Suprapubic skin (tissue), 4 donors: ENCODE measurements at regions not wholly inside any gene's neighbourhood (a gene's known extent, or its start where the extent isn't known, plus 50 kb on each side); places are given as distances from the start of the nearest gene placed in this dataset.

Experiments
- DNase-seq, 2 donors: peaks; one replicate each; pipeline ENCODE4 v3.0.0-alpha.2; 2019; ENCODE audit warnings: low spot score in 2 of 2
- H3K27ac ChIP-seq: fragments of 200-600 bp; sonication (generic); one replicate; pipeline ENCODE4 v1.5.1; 2019
- H3K27me3 ChIP-seq: fragments of 200-600 bp; sonication (generic); one replicate; pipeline ENCODE4 v1.5.1; 2019
- H3K36me3 ChIP-seq: fragments of 200-600 bp; sonication (generic); one replicate; pipeline ENCODE4 v1.5.1; 2019
- H3K4me1 ChIP-seq: fragments of 200-600 bp; sonication (generic); one replicate; pipeline ENCODE4 v1.5.1; 2019
- H3K4me3 ChIP-seq: fragments of 200-600 bp; sonication (generic); one replicate; pipeline ENCODE4 v1.5.1; 2019; ENCODE audit warnings: mild to moderate bottlenecking
- H3K9me3 ChIP-seq: fragments of 200-600 bp; sonication (generic); one replicate; pipeline ENCODE4 v1.5.1; 2019
- EP300 ChIP-seq: sonication (generic); formaldehyde crosslinking; IDR thresholded peaks from one replicate; pipeline ENCODE4 v1.6.1; 2017; ENCODE audit warnings: antibody characterized with exemption
- POLR2A ChIP-seq, 2 donors: fragments of 450-650 bp; IDR thresholded peaks; one replicate each; pipeline ENCODE4 v1.6.1; 2017; ENCODE audit warnings: antibody characterized with exemption in 2 of 2, mild to moderate bottlenecking in 2 of 2, moderate library complexity in 2 of 2
- POLR2AphosphoS5 ChIP-seq, 3 donors: sonication (generic); formaldehyde crosslinking; IDR thresholded peaks; one replicate each; pipeline ENCODE4 v1.6.1; 2017; ENCODE audit warnings: antibody characterized with exemption in 3 of 3
- WGBS: methylation state at CpG from one replicate; pipeline ENCODE4 v1.1.5; 2018; 5-methylcytosine and 5-hydroxymethylcytosine counted together
- TF ChIP-seq, protein P1 (sequence below), 2 donors: fragments of 200-600 bp in 1 of 2; fragments of 450-650 bp in 1 of 2; sonication (generic) in 1 of 2; IDR thresholded peaks; one replicate each; pipeline ENCODE4 v1.5.1; 2016 to 2019; ENCODE audit warnings: antibody characterized with exemption in 2 of 2, mild to moderate bottlenecking in 1 of 2, moderate library complexity in 1 of 2

- H3K27me3 ChIP-seq: no peaks in the 10 kb centered on the region
- no peaks in the 10 kb centered on the region for H3K4me1 ChIP-seq
- DNase-seq: no peak
- no peaks in the 10 kb centered on the region for H3K9me3 ChIP-seq
- 90% methylated on average over 4 of the region's 4 CpGs for WGBS
- H3K36me3 ChIP-seq: no peaks in the 10 kb centered on the region
- H3K27ac ChIP-seq: no peak overlapping the region
- TF ChIP-seq POLR2A (IDR thresholded peaks at IDR 0.05) (no peak), POLR2AphosphoS5 (IDR thresholded peaks at IDR 0.05) (no peak), EP300 (no peak)
- TF ChIP-seq, protein P1, sequence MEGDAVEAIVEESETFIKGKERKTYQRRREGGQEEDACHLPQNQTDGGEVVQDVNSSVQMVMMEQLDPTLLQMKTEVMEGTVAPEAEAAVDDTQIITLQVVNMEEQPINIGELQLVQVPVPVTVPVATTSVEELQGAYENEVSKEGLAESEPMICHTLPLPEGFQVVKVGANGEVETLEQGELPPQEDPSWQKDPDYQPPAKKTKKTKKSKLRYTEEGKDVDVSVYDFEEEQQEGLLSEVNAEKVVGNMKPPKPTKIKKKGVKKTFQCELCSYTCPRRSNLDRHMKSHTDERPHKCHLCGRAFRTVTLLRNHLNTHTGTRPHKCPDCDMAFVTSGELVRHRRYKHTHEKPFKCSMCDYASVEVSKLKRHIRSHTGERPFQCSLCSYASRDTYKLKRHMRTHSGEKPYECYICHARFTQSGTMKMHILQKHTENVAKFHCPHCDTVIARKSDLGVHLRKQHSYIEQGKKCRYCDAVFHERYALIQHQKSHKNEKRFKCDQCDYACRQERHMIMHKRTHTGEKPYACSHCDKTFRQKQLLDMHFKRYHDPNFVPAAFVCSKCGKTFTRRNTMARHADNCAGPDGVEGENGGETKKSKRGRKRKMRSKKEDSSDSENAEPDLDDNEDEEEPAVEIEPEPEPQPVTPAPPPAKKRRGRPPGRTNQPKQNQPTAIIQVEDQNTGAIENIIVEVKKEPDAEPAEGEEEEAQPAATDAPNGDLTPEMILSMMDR (IDR thresholded peaks at IDR 0.05): no peak
- no peak overlapping the region for H3K4me3 ChIP-seq
These were observed 321.4 kb upstream of the DPH6 start for GRCh38 chr15:35867356-35867755.

DNA sequence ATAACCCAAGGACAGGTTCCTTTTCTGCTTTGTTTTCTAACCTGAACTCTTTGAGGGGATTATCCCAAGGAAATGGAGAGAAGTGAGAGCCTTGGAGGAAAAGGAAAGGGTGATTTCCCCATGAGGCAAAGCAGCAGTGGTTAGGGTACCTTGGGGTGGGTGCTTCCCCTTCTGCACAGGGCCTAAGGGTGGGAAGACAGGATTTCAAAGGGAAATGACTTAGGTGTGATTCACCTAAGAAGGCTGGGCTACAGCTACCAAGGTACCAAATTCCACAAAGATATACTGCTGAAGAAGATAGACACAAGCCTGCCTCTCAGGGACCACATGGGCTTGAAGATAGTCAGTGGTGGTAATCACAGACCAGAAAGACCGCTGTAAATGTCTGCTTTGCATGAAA lies 325.3 kb upstream of the DPH6 start:
- no peak for TF ChIP-seq EP300
- TF ChIP-seq, protein P1 (IDR thresholded peaks at IDR 0.05): no peak
- TF ChIP-seq POLR2A (IDR thresholded peaks at IDR 0.05): no peak
- 83% methylated on average over 1 of the region's 1 CpG for WGBS
- DNase-seq: no peak
- H3K9me3 ChIP-seq: no peaks in the 10 kb centered on the region
- H3K4me3 ChIP-seq: no peak overlapping the region
- no peak overlapping the region for H3K27ac ChIP-seq
- H3K4me1 ChIP-seq: no peaks in the 10 kb centered on the region
- H3K27me3 ChIP-seq: no peaks in the 10 kb centered on the region
- no peaks in the 10 kb centered on the region for H3K36me3 ChIP-seq

DNA sequence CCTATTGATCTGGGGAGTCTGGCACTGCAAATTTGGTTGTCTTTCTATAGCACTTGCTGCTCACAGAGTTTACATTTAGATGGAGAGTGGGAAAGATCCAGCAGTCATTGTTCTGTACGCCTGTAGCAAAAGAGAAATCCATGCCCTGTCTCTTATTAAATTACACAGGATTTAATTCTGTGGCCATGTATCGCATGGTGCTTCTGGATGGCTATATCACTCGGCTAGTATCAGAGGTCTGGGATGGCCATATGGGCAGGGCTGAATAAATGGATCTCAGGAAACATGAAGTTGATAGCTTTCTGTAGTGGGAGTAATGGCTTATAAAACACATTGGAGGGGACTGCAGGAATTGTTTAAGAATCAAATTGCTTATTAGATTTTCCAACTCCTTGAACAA lies 325.8 kb upstream of the DPH6 start:
- DNase-seq: no peak
- 97% methylated on average over 3 of the region's 3 CpGs for WGBS
- no peak for TF ChIP-seq POLR2A (IDR thresholded peaks at IDR 0.05)
- no peak for TF ChIP-seq EP300
- TF ChIP-seq, protein P1 (IDR thresholded peaks at IDR 0.05): no peak
- no peak for TF ChIP-seq POLR2AphosphoS5 (IDR thresholded peaks at IDR 0.05)

GRCh38 chr15:35872577-35872976 lies 326.6 kb upstream of the DPH6 start:
- Histone ChIP-seq H3K27ac (no peak overlapping the region), H3K4me1 (no peaks in the 10 kb centered on the region), H3K4me3 (no peak overlapping the region), H3K27me3 (no peaks in the 10 kb centered on the region), H3K9me3 (no peaks in the 10 kb centered on the region), H3K36me3 (no peaks in the 10 kb centered on the region)
- DNase-seq: no peak
- TF ChIP-seq POLR2A (IDR thresholded peaks at IDR 0.05): no peak
- TF ChIP-seq, protein P1 (IDR thresholded peaks at IDR 0.05): no peak

More for the DNA sequence above, 325.8 kb upstream of the DPH6 start:
- no peak overlapping the region for H3K27ac ChIP-seq
- H3K4me3 ChIP-seq: no peak overlapping the region
- no peaks in the 10 kb centered on the region for H3K9me3 ChIP-seq
- no peaks in the 10 kb centered on the region for H3K27me3 ChIP-seq
- no peaks in the 10 kb centered on the region for H3K4me1 ChIP-seq
- no peaks in the 10 kb centered on the region for H3K36me3 ChIP-seq

GRCh38 chr15:35874260-35874905 lies 328.4 kb upstream of the DPH6 start:
- no peak for DNase-seq
- no peaks in the 10 kb centered on the region for H3K27me3 ChIP-seq
- no peak overlapping the region for H3K27ac ChIP-seq
- H3K4me3 ChIP-seq: no peak overlapping the region
- TF ChIP-seq POLR2AphosphoS5 (IDR thresholded peaks at IDR 0.05) (peak in 1 of 3 donors; percentile 54), POLR2A (IDR thresholded peaks at IDR 0.05) (no peak)
- H3K36me3 ChIP-seq: no peaks in the 10 kb centered on the region
- no peaks in the 10 kb centered on the region for H3K4me1 ChIP-seq
- no peaks in the 10 kb centered on the region for H3K9me3 ChIP-seq

GRCh38 chr15:35876762-35877161 lies 330.8 kb upstream of the DPH6 start:
- Histone ChIP-seq H3K9me3 (no peaks in the 10 kb centered on the region), H3K27me3 (no peaks in the 10 kb centered on the region), H3K4me3 (no peak overlapping the region), H3K36me3 (no peaks in the 10 kb centered on the region), H3K4me1 (no peaks in the 10 kb centered on the region), H3K27ac (no peak overlapping the region)
- WGBS: 48% methylated on average over 4 of the region's 4 CpGs
- no peak for DNase-seq
- TF ChIP-seq, protein P1 (IDR thresholded peaks at IDR 0.05): no peak
- no peak for TF ChIP-seq POLR2AphosphoS5 (IDR thresholded peaks at IDR 0.05)
- no peak for TF ChIP-seq POLR2A (IDR thresholded peaks at IDR 0.05)
- no peak for TF ChIP-seq EP300
